Spleen (tissue), 11 donors: ENCODE measurements at regions not wholly inside any gene's neighbourhood (a gene's known extent, or its start where the extent isn't known, plus 50 kb on each side); places are given as distances from the start of the nearest gene placed in this dataset.

Experiments used
- DNase-seq: peaks from one replicate; pipeline ENCODE4 v3.0.0-alpha.2; 2020
- H3K27ac ChIP-seq, 8 donors: fragments of 200-600 bp; sonication (generic) in 7 of 8; 1 replicate in 4 of 8; 2 replicates in 4 of 8; pipeline versions ENCODE4 v1.5.0 to v1.8.0; 2016 to 2021; ENCODE audit warnings: inconsistent platforms in 4 of 8, mild to moderate bottlenecking in 4 of 8, moderate library complexity in 1 of 8
- H3K27me3 ChIP-seq, 7 donors: fragments of 200-600 bp; sonication (generic) in 6 of 7; replicated peaks in 1 of 7; 1 replicate in 4 of 7; 2 replicates in 3 of 7; pipeline versions ENCODE4 v1.5.0 to v1.8.0; 2016 to 2021; ENCODE audit warnings: inconsistent platforms in 3 of 7, mild to moderate bottlenecking in 1 of 7
- H3K36me3 ChIP-seq, 6 donors: fragments of 200-600 bp; sonication (generic) in 5 of 6; 1 replicate in 4 of 6; 2 replicates in 2 of 6; pipeline versions ENCODE4 v1.5.0 to v1.8.0; 2016 to 2021; ENCODE audit warnings: inconsistent platforms in 2 of 6
- H3K4me1 ChIP-seq, 6 donors: fragments of 200-600 bp; sonication (generic) in 5 of 6; 1 replicate in 3 of 6; 2 replicates in 3 of 6; pipeline versions ENCODE4 v1.5.0 to v1.8.0; 2016 to 2021; ENCODE audit warnings: inconsistent platforms in 3 of 6
- H3K4me3 ChIP-seq, 8 donors: fragments of 200-600 bp; sonication (generic) in 7 of 8; 1 replicate in 4 of 8; 2 replicates in 4 of 8; pipeline versions ENCODE4 v1.5.0 to v1.8.0; 2016 to 2021; ENCODE audit warnings: inconsistent platforms in 4 of 8, mild to moderate bottlenecking in 4 of 8, moderate library complexity in 2 of 8
- H3K9me3 ChIP-seq, 8 donors: fragments of 200-600 bp; sonication (generic) in 7 of 8; 1 replicate in 4 of 8; 2 replicates in 4 of 8; pipeline versions ENCODE4 v1.5.0 to v1.8.0; 2016 to 2021; ENCODE audit warnings: inconsistent platforms in 4 of 8
- CTCF ChIP-seq, 11 experiments: fragments of 200-600 bp in 7 of 11; fragments of 450-650 bp in 4 of 11; sonication (generic) in 4 of 11; IDR thresholded peaks in 8 of 11; conservative IDR thresholded peaks in 3 of 11; 1 replicate in 7 of 11; 2 replicates in 4 of 11; pipeline versions ENCODE4 v1.4.0 to v1.8.0; 2016 to 2021; ENCODE audit warnings: antibody characterized with exemption in 11 of 11, inconsistent platforms in 4 of 11, mild to moderate bottlenecking in 1 of 11
- POLR2A ChIP-seq, 3 donors: fragments of 450-650 bp; IDR thresholded peaks; one replicate each; pipeline ENCODE4 v1.5.1; 2017; ENCODE audit warnings: antibody characterized with exemption in 3 of 3, mild to moderate bottlenecking in 1 of 3
- POLR2AphosphoS5 ChIP-seq, 3 donors: sonication (generic); formaldehyde crosslinking; IDR thresholded peaks; one replicate each; pipeline ENCODE4 v1.5.1; 2017; ENCODE audit warnings: antibody characterized with exemption in 3 of 3
- WGBS, 5 donors: extraction: QIAGEN DNeasy Blood & Tissue Kit in 3 of 5; methylation state at CpG; one replicate each; pipeline versions ENCODE4 v1.1.5 to v1.1.7; 2013 to 2018; 5-methylcytosine and 5-hydroxymethylcytosine counted together
- intact Hi-C: fragments of 100-400 bp; cut with DNase I; formaldehyde crosslinking; loops from one replicate; pipeline ENCODE4 v1.15.0; 2023; ENCODE audit warnings: low total_unique reads
- donor health status: healthy with polysubstance abuse.
- donor health status: DM: no; HTN: no; CAD: no; lungs with moderate emphysema.
- donor health status: DM: no; HTN: no; CAD: no.
- donor health status: Bipolar disorder and iron deficiency.
- donor health status: healthy.
- donor health status: DM: no; HTN: no; CAD: no.
- donor health status: DM: yes; HTN: yes; CAD: no.

GRCh38 chr6:51468704-51469103, 618.7 kb downstream of the PKHD1 start:
- Histone ChIP-seq H3K4me3 (no peak overlapping the region), H3K27me3 (no peaks in the 10 kb centered on the region), H3K4me1 (no peaks in the 10 kb centered on the region), H3K36me3 (no peaks in the 10 kb centered on the region), H3K27ac (no peak overlapping the region), H3K9me3 (no peaks in the 10 kb centered on the region)
- DNase-seq = no peak
- TF ChIP-seq POLR2A (IDR thresholded peaks at IDR 0.05) = no peak
- no peak for TF ChIP-seq POLR2AphosphoS5 (IDR thresholded peaks at IDR 0.05)
- TF ChIP-seq CTCF (IDR thresholded peaks at IDR 0.05 in 8 of 11, conservative IDR thresholded peaks at IDR 0.05 in 3 of 11) = no peak
- intact Hi-C loops = no loop called here
- 59 to 71% (median 68%) methylated on average over 3 of the region's 3 CpGs for WGBS, 5 donors

- TF ChIP-seq POLR2AphosphoS5 (IDR thresholded peaks at IDR 0.05) = no peak
- TF ChIP-seq POLR2A (IDR thresholded peaks at IDR 0.05) = no peak
- TF ChIP-seq CTCF (IDR thresholded peaks at IDR 0.05 in 8 of 11, conservative IDR thresholded peaks at IDR 0.05 in 3 of 11) = no peak
- Histone ChIP-seq H3K27ac (no peak overlapping the region), H3K9me3 (no peaks in the 10 kb centered on the region), H3K27me3 (no peaks in the 10 kb centered on the region), H3K4me3 (no peak overlapping the region), H3K36me3 (no peaks in the 10 kb centered on the region), H3K4me1 (no peaks in the 10 kb centered on the region)
- 80 to 89% (median 88%) methylated on average over 5 of the region's 5 CpGs for WGBS, 5 donors
- no peak for DNase-seq
- intact Hi-C loops = no loop called here
Measured at GRCh38 chr6:51472745-51473487, 614.5 kb downstream of the PKHD1 start.

GRCh38 chr6:51474022-51474975, 613.1 kb downstream of the PKHD1 start:
- Histone ChIP-seq H3K4me1 (no peaks in the 10 kb centered on the region), H3K4me3 (no peak overlapping the region), H3K36me3 (no peaks in the 10 kb centered on the region), H3K9me3 (no peaks in the 10 kb centered on the region), H3K27ac (no peak overlapping the region), H3K27me3 (no peaks in the 10 kb centered on the region)
- 67 to 78% (median 71%) methylated on average over 9 of the region's 9 CpGs for WGBS, 5 donors
- intact Hi-C loops = no loop called here
- no peak for TF ChIP-seq CTCF (IDR thresholded peaks at IDR 0.05 in 8 of 11, conservative IDR thresholded peaks at IDR 0.05 in 3 of 11)
- DNase-seq = no peak

- Histone ChIP-seq H3K27me3 (no peaks in the 10 kb centered on the region), H3K27ac (no peak overlapping the region), H3K9me3 (peaks cover 0 to 5% (median 0%) of the 10 kb centered on the region in 8 donors), H3K4me1 (no peaks in the 10 kb centered on the region), H3K4me3 (no peak overlapping the region), H3K36me3 (no peaks in the 10 kb centered on the region)
- 76 to 85% (median 79%) methylated on average over 8 of the region's 8 CpGs for WGBS, 5 donors
- no peak for DNase-seq
- TF ChIP-seq POLR2AphosphoS5 (IDR thresholded peaks at IDR 0.05) (no peak), CTCF (IDR thresholded peaks at IDR 0.05 in 8 of 11, conservative IDR thresholded peaks at IDR 0.05 in 3 of 11) (no peak), POLR2A (IDR thresholded peaks at IDR 0.05) (no peak)
- intact Hi-C loops = no loop called here
Measured at GRCh38 chr6:51477711-51478311, 609.6 kb downstream of the PKHD1 start.
